CD4-positive, alpha-beta T cell (primary cell): ENCODE measurements at regions not wholly inside any gene's neighbourhood (a gene's known extent, or its start where the extent isn't known, plus 50 kb on each side); places are given as distances from the start of the nearest gene placed in this dataset.

Experiments
- ATAC-seq: fragments of 200-7000 bp; cut with Tn5 transposase; one replicate; pipeline ENCODE4 v1.10.0; 2022; ENCODE audit warnings: mild to moderate bottlenecking; ENCODE audit not compliant: poor library complexity
- CTCF ChIA-PET: fragments of 350-600 bp; sonication (Branson Sonifier 250); formaldehyde crosslinking; loops from one replicate; lab custom pipeline; 2021; ENCODE audit warnings: antibody characterized with exemption, inconsistent platforms; lab: Charles Lee
- POLR2A ChIA-PET: fragments of 350-600 bp; sonication (Branson Sonifier 250); formaldehyde crosslinking; loops from one replicate; lab custom pipeline; 2021; ENCODE audit warnings: antibody characterized with exemption, inconsistent platforms; lab: Charles Lee
- DNase-seq, 14 experiments: peaks; one replicate each; pipeline ENCODE4 v3.0.0-alpha.2; 2013 to 2020; ENCODE audit warnings: mixed read lengths in 2 of 14
- H3K27ac ChIP-seq, 2 donors: one replicate each; pipeline versions ENCODE4 v1.5.1 to v1.7.0; 2013; ENCODE audit warnings: low read length in 2 of 2, low read depth in 1 of 2, mild to moderate bottlenecking in 1 of 2
- H3K27me3 ChIP-seq, 2 experiments: 1 replicate in 1 of 2; 2 replicates in 1 of 2; pipeline versions ENCODE4 v1.6.1 to v1.7.0; 2013; ENCODE audit warnings: low read length in 2 of 2, control low read depth in 1 of 2, mild to moderate bottlenecking in 1 of 2, moderate library complexity in 1 of 2; ENCODE audit not compliant: insufficient read depth in 2 of 2, control insufficient read depth in 1 of 2
- H3K36me3 ChIP-seq: one replicate; pipeline ENCODE4 v1.6.1; 2013; ENCODE audit warnings: low read length, control low read depth; ENCODE audit not compliant: insufficient read depth
- H3K4me1 ChIP-seq: one replicate; pipeline ENCODE4 v1.6.1; 2013; ENCODE audit warnings: low read length, control low read depth; ENCODE audit not compliant: insufficient read depth
- H3K4me3 ChIP-seq: one replicate; pipeline ENCODE4 v1.5.1; 2013; ENCODE audit warnings: mild to moderate bottlenecking, low read length, moderate library complexity
- H3K9me3 ChIP-seq, 2 experiments: 1 replicate in 1 of 2; 2 replicates in 1 of 2; pipeline versions ENCODE4 v1.6.1 to v1.7.0; 2013; ENCODE audit warnings: low read length in 2 of 2, mild to moderate bottlenecking in 2 of 2, control low read depth in 1 of 2, moderate library complexity in 1 of 2; ENCODE audit not compliant: control insufficient read depth in 1 of 2, insufficient read depth in 1 of 2
- H3K27ac Mint-ChIP-seq: one replicate; pipeline ENCODE4 v1.8.0; 2020; ENCODE audit warnings: mixed read lengths
- H3K27me3 Mint-ChIP-seq: one replicate; pipeline ENCODE4 v1.8.0; 2021; ENCODE audit warnings: mixed read lengths
- H3K36me3 Mint-ChIP-seq: one replicate; pipeline ENCODE4 v1.8.0; 2021; ENCODE audit warnings: low read depth, mixed read lengths
- H3K4me1 Mint-ChIP-seq: one replicate; pipeline ENCODE4 v1.8.0; 2021; ENCODE audit warnings: low read depth, mixed read lengths
- H3K4me3 Mint-ChIP-seq: one replicate; pipeline ENCODE4 v1.8.0; 2020; ENCODE audit warnings: mild to moderate bottlenecking, mixed read lengths
- H3K9me3 Mint-ChIP-seq: one replicate; pipeline ENCODE4 v1.8.0; 2020; ENCODE audit warnings: mixed read lengths
- CTCF ChIP-seq: fragments of 200-600 bp; IDR thresholded peaks from one replicate; pipeline ENCODE4 v1.8.0; 2022; ENCODE audit warnings: antibody characterized with exemption, mild to moderate bottlenecking
- intact Hi-C, 2 experiments: fragments of 100-400 bp; cut with DNase I in 1 of 2; cut with micrococcal nuclease in 1 of 2; formaldehyde crosslinking; loops; one replicate each; pipeline versions ENCODE4 v1.15.1 to v1.9.0; 2023 to 2025; cut with DNase I, micrococcal nuclease

DNA sequence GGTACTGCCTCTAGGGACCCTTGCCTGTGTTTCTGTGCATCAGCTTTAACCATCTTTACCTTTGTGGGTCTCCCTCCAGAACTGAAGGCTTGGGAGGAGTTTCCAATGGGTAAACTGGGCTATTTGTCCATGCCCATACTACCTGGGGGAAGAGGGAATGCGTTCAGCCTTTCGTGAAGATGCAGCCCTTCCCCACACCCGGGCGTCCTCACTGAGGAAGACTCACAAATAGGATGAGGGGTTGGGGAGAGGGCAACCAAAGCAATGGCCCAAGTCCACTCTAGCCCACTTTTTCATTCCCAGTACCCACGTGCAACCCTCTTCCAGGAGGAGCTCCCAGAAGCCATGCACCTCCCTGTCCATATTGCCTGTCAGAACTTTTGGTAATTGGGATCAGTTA, 61.8 kb upstream of the ADA2 start:
- ChIA-PET POLR2A (interaction anchor here (1.9 to 2.0 kb wide), 2 partner anchors 15 to 23 kb away, joined by 7 to 8 read pairs; no protein-coding TSS in a partner anchor), CTCF (no interaction called here)
- Mint-ChIP-seq H3K4me3 (peak overlapping the region; percentile 55), H3K9me3 (no peaks in the 10 kb centered on the region), H3K36me3 (no peaks in the 10 kb centered on the region), H3K27ac (peak overlapping the region; percentile 24), H3K4me1 (peaks cover 17% of the 10 kb centered on the region), H3K27me3 (no peaks in the 10 kb centered on the region)
- intact Hi-C loops, result no loop called here
- Histone ChIP-seq H3K36me3 (no peaks in the 10 kb centered on the region), H3K9me3 (no peaks in the 10 kb centered on the region), H3K27me3 (no peaks in the 10 kb centered on the region), H3K27ac (no peak overlapping the region), H3K4me1 (peaks cover 15% of the 10 kb centered on the region), H3K4me3 (no peak overlapping the region)
- no peak for DNase-seq
- ATAC-seq, result no peak
- TF ChIP-seq CTCF, result no peak

DNA sequence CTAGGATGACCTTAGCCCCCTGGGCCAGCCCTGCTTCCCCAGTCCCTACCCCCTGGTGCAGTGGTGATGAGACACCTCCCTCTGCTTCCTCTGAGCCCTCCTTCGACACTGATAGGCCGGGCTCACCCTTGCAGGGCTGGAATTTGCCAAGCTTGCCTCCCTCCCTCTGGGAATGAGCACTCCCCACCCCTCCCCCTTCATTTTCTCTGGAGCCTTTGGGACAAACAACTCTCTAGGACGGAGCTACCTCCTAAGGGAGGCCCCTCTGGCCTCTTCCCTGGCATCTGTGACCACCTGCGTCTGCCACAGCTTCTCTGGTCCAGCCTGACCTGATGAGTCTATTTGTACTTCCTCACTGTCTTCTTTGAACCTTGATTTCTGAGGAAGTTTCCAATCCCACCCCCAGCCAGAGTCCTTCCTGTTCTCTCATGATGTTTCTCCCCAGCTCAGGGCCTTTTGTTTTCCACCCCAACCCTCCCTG, 53.3 kb upstream of the ADA2 start:
- Mint-ChIP-seq H3K4me3 (no peak overlapping the region), H3K27me3 (no peaks in the 10 kb centered on the region), H3K4me1 (peaks cover 8% of the 10 kb centered on the region), H3K9me3 (no peaks in the 10 kb centered on the region), H3K36me3 (no peaks in the 10 kb centered on the region), H3K27ac (no peak overlapping the region)
- Histone ChIP-seq H3K27ac (no peak overlapping the region), H3K4me1 (peaks cover 6% of the 10 kb centered on the region), H3K4me3 (no peak overlapping the region), H3K27me3 (no peaks in the 10 kb centered on the region), H3K9me3 (no peaks in the 10 kb centered on the region), H3K36me3 (no peaks in the 10 kb centered on the region)
- DNase-seq, result no peak
- intact Hi-C loops, result no loop called here
- ChIA-PET CTCF (no interaction called here), POLR2A (no interaction called here)
- no peak for TF ChIP-seq CTCF
- ATAC-seq, result no peak

- Mint-ChIP-seq H3K4me1 (peaks cover 15% of the 10 kb centered on the region), H3K4me3 (no peak overlapping the region), H3K9me3 (no peaks in the 10 kb centered on the region), H3K27me3 (no peaks in the 10 kb centered on the region), H3K36me3 (no peaks in the 10 kb centered on the region), H3K27ac (no peak overlapping the region)
- H3K27me3 ChIP-seq, result no peaks in the 10 kb centered on the region
- H3K36me3 ChIP-seq, result no peaks in the 10 kb centered on the region
- H3K27ac ChIP-seq, result no peak overlapping the region
- TF ChIP-seq CTCF, result no peak
- ATAC-seq (no peak), DNase-seq (no peak)
- no peaks in the 10 kb centered on the region for H3K9me3 ChIP-seq
- ChIA-PET POLR2A (no interaction called here), CTCF (no interaction called here)
- intact Hi-C loops, result no loop called here
- no peak overlapping the region for H3K4me3 ChIP-seq
- H3K4me1 ChIP-seq, result peaks cover 8% of the 10 kb centered on the region
Measured at GRCh38 chr22:17271711-17272451, 52.6 kb upstream of the ADA2 start.
